ENCODE measurements at regions not wholly inside any gene's neighbourhood (a gene's known extent, or its start where the extent isn't known, plus 50 kb on each side); places are given as distances from the start of the nearest gene placed in this dataset.

GRCh38 chr6:115592025-115592424 lies 468.7 kb downstream of the FRK start:
- TF ChIP-seq CTCF (IDR thresholded peaks at IDR 0.05 in 2 of 3, conservative IDR thresholded peaks at IDR 0.05 in 1 of 3; ENCODE audit: borderline replicate concordance in 1 of 3, insufficient read depth in 1 of 3, low read depth in 2 of 3, low read length in 2 of 3) (no peak), POLR2AphosphoS5 (IDR thresholded peaks at IDR 0.05; ENCODE audit: low read depth, low read length) (no peak), ZBTB33 (IDR thresholded peaks at IDR 0.05; ENCODE audit: extremely low read depth, insufficient replicate concordance, low read length) (no peak), EZH2 (IDR thresholded peaks at IDR 0.05) (no peak), POLR2A (IDR thresholded peaks at IDR 0.05; ENCODE audit: borderline replicate concordance, extremely low read depth, insufficient read depth, insufficient read length) (no peak), ATF3 (IDR thresholded peaks at IDR 0.05) (no peak), YY1 (IDR thresholded peaks at IDR 0.05; ENCODE audit: extremely low read depth, insufficient replicate concordance, low read depth, low read length) (no peak), ZNF274 (IDR thresholded peaks at IDR 0.05; ENCODE audit: low read depth, low read length) (no peak), RAD21 (IDR thresholded peaks at IDR 0.05; ENCODE audit: low read depth) (no peak), CBX3 (IDR thresholded peaks at IDR 0.05; ENCODE audit: low read depth) (no peak), ELF1 (IDR thresholded peaks at IDR 0.05; ENCODE audit: borderline replicate concordance, low read depth) (no peak), ZFX (IDR thresholded peaks at IDR 0.05) (no peak), EZH2phosphoT487 (IDR thresholded peaks at IDR 0.05; ENCODE audit: borderline replicate concordance) (no peak), REST (IDR thresholded peaks at IDR 0.05; ENCODE audit: low read depth) (no peak)
